GM18502 (cell line): ENCODE measurements at regions not wholly inside any gene's neighbourhood (a gene's known extent, or its start where the extent isn't known, plus 50 kb on each side); places are given as distances from the start of the nearest gene placed in this dataset.

ENCODE experiments used
- ATAC-seq: cut with Tn5 transposase; IDR thresholded peaks from one replicate; pipeline ENCODE4 v1.9.1; 2021; ENCODE audit warnings: mild to moderate bottlenecking; ENCODE audit not compliant: unreplicated experiment, poor library complexity

- no peak for ATAC-seq
Measured at GRCh38 chr16:76214856-76215255, 62.3 kb upstream of the CNTNAP4 start.

- no peak for ATAC-seq
Measured at GRCh38 chr16:76222087-76222486, 55.1 kb upstream of the CNTNAP4 start.

GRCh38 chr16:76222853-76223252 is 54.3 kb upstream of the CNTNAP4 start:
- no peak for ATAC-seq

- no peak for ATAC-seq
Measured at GRCh38 chr16:76226011-76226410, 51.2 kb upstream of the CNTNAP4 start.

GRCh38 chr16:76226481-76226880 is 50.7 kb upstream of the CNTNAP4 start:
- ATAC-seq = no peak
